OCI-LY7 (cell line): ENCODE measurements at regions not wholly inside any gene's neighbourhood (a gene's known extent, or its start where the extent isn't known, plus 50 kb on each side); places are given as distances from the start of the nearest gene placed in this dataset.

Source experiments
- BruUV-seq: library from RNA; stranded (reverse); fragments of 400-500 nt; replicated peaks from 2 replicates; lab custom pipeline; 2021; lab: Mats Ljungman, UMichigan
- CTCF ChIA-PET: fragments of 300-600 bp; sonication (Branson Sonifier 250); formaldehyde crosslinking; loops from one replicate; lab custom pipeline; 2022; ENCODE audit warnings: antibody characterized with exemption; ENCODE audit not compliant: unreplicated experiment; lab: Charles Lee
- POLR2A ChIA-PET: fragments of 300-600 bp; sonication (Branson Sonifier 250); formaldehyde crosslinking; loops from one replicate; lab custom pipeline; 2022; ENCODE audit warnings: antibody characterized with exemption; lab: Charles Lee
- DNase-seq: peaks from one replicate; pipeline ENCODE4 v3.0.0-alpha.2; 2015; ENCODE audit warnings: low spot score
- H2AFZ ChIP-seq: fragments of 200-600 bp; sonication (generic), shearing (Covaris generic); 2 replicates; pipeline ENCODE4 v1.6.1; 2014; ENCODE audit warnings: mild to moderate bottlenecking, antibody characterized with exemption, low read length, moderate library complexity
- H3K27ac ChIP-seq: fragments of 200-600 bp; sonication (generic); 2 replicates; pipeline ENCODE4 v1.5.1; 2014; ENCODE audit warnings: mixed run types, low read depth, mild to moderate bottlenecking, moderate library complexity, low read length, inconsistent platforms; ENCODE audit not compliant: poor library complexity, severe bottlenecking
- H3K36me3 ChIP-seq: fragments of 200-600 bp; sonication (generic); 2 replicates; pipeline ENCODE4 v1.6.1; 2014; ENCODE audit warnings: mild to moderate bottlenecking, antibody characterized with exemption, low read length, moderate library complexity, mixed read lengths; ENCODE audit not compliant: insufficient read depth
- H3K4me1 ChIP-seq: fragments of 200-600 bp; sonication (generic); 2 replicates; pipeline ENCODE4 v1.5.1; 2014; ENCODE audit warnings: mild to moderate bottlenecking, low read length; ENCODE audit not compliant: insufficient read depth, poor library complexity, severe bottlenecking
- H3K4me2 ChIP-seq: fragments of 200-600 bp; sonication (generic); 2 replicates; pipeline ENCODE4 v1.6.1; 2014; ENCODE audit warnings: mild to moderate bottlenecking, low read length
- H3K4me3 ChIP-seq: fragments of 200-600 bp; sonication (generic); 2 replicates; pipeline ENCODE4 v1.5.1; 2014; ENCODE audit warnings: mild to moderate bottlenecking, low read depth, low read length; ENCODE audit not compliant: poor library complexity, severe bottlenecking
- H3K79me2 ChIP-seq: fragments of 200-600 bp; sonication (generic); 2 replicates; pipeline ENCODE4 v1.6.1; 2016; ENCODE audit warnings: low read depth, mild to moderate bottlenecking, low read length, moderate library complexity, mixed read lengths; ENCODE audit not compliant: insufficient read depth
- H3K9me2 ChIP-seq: fragments of 200-600 bp; sonication (generic); 2 replicates; pipeline ENCODE4 v1.6.1; 2016; ENCODE audit warnings: mild to moderate bottlenecking, low read length, mixed read lengths; ENCODE audit not compliant: insufficient read depth
- H3K9me3 ChIP-seq: fragments of 200-600 bp; sonication (generic); 2 replicates; pipeline ENCODE4 v1.6.1; 2014; ENCODE audit warnings: mild to moderate bottlenecking, mixed run types, low read length, mixed read lengths
- H4K20me1 ChIP-seq: fragments of 200-600 bp; sonication (generic); 2 replicates; pipeline ENCODE4 v1.6.1; 2014; ENCODE audit warnings: mild to moderate bottlenecking, antibody characterized with exemption, low read length, moderate library complexity, mixed read lengths; ENCODE audit not compliant: insufficient read depth
- EZH2phosphoT487 ChIP-seq: fragments of 200-600 bp; sonication (generic); IDR thresholded peaks from 2 replicates; pipeline ENCODE4 v1.6.1; 2018; ENCODE audit warnings: low read depth, borderline replicate concordance, mild to moderate bottlenecking, mixed run types, antibody characterized with exemption, low read length, moderate library complexity, mixed read lengths
- intact Hi-C: fragments of 100-400 bp; cut with micrococcal nuclease; formaldehyde crosslinking; loops from one replicate; pipeline ENCODE4 v1.10.0; 2022; ENCODE audit not compliant: unreplicated experiment
- TF ChIP-seq, protein P1 (sequence below): fragments of 200-600 bp; sonication (generic); conservative IDR thresholded peaks from 2 replicates; pipeline ENCODE4 v1.5.1; 2014; ENCODE audit warnings: mild to moderate bottlenecking, antibody characterized with exemption, low read length, moderate library complexity, mixed read lengths

DNA sequence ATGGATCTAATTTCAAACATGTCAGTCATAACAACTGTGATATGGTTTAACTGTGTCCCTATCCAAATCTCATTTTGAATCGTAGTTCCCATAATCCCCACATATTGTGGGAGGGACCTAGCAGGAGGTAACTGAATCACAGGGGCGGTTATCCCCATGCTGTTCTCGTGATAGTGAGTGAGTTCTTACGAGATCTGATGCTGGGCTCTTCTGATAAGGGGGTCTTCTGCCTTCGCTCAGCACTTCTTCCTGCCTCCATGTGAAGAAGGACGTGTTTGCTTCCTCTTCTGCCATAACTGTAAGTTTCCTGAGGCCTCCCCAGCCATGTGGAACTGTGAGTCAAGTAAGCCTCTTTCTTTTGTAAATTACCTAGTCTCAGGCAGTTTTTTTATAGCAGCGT, 138.0 kb upstream of the PCGF5 start:
- Histone ChIP-seq H3K27ac (no peak overlapping the region), H3K4me3 (no peak overlapping the region), H2AFZ (no peak overlapping the region), H3K9me2 (no peaks in the 10 kb centered on the region), H3K9me3 (no peaks in the 10 kb centered on the region), H3K4me2 (no peak overlapping the region), H3K79me2 (no peaks in the 10 kb centered on the region), H4K20me1 (no peaks in the 10 kb centered on the region), H3K36me3 (no peaks in the 10 kb centered on the region), H3K4me1 (no peaks in the 10 kb centered on the region)
- intact Hi-C loops: no loop called here
- POLR2A ChIA-PET: no interaction called here
- CTCF ChIA-PET: no interaction called here
- BruUV-seq: no TSS peak
- DNase-seq: no peak
- TF ChIP-seq EZH2phosphoT487: no peak
- TF ChIP-seq, protein P1, sequence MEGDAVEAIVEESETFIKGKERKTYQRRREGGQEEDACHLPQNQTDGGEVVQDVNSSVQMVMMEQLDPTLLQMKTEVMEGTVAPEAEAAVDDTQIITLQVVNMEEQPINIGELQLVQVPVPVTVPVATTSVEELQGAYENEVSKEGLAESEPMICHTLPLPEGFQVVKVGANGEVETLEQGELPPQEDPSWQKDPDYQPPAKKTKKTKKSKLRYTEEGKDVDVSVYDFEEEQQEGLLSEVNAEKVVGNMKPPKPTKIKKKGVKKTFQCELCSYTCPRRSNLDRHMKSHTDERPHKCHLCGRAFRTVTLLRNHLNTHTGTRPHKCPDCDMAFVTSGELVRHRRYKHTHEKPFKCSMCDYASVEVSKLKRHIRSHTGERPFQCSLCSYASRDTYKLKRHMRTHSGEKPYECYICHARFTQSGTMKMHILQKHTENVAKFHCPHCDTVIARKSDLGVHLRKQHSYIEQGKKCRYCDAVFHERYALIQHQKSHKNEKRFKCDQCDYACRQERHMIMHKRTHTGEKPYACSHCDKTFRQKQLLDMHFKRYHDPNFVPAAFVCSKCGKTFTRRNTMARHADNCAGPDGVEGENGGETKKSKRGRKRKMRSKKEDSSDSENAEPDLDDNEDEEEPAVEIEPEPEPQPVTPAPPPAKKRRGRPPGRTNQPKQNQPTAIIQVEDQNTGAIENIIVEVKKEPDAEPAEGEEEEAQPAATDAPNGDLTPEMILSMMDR: no peak

DNA sequence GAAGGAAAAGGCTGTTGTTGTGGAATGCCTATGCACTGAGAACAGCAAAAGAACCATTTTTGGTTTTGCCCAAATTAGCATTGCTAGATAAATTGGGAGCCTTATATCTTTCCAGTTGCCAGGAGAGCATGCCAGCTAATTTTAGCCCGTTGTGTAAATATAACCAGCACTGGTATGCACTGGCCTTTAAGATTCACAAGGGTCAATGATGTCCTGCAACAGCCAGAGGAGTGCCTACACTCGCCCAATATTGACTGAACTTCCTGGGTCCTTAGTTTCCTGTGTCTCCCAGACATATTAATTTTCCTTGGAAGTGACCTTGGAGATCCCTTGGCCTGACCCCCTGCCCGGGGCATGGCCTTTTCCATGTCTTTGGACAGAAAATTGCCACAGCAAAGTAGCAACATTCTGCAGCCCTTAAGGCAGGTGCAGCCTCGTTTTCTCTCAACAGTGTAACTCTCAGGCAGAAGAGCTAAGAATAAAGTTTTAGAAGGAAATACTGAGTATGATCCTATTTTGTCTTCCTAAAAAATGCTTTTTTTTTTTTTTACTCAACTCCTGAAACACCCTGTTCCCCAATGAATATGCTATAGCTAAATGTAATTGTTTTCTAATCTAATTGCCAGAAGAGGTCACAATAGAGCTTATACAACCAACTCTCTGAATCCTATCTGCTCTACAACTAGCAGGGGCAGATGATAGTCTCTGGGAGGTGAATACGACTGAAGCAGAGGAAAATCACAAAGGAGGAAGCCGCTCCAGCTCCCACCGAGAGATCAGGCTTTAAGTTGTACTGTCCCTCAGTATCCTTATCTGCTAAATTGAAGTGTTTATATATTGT, 131.9 kb upstream of the PCGF5 start:
- H3K79me2 ChIP-seq: no peaks in the 10 kb centered on the region
- POLR2A ChIA-PET: interaction anchor here (0.5 to 1.2 kb wide), 4 partner anchors 103 to 1010 kb away, joined by 3 to 9 read pairs (median 3); no protein-coding TSS in a partner anchor
- no peak overlapping the region for H3K27ac ChIP-seq
- BruUV-seq: no TSS peak
- intact Hi-C loops: loop anchor here (1.0 kb wide), 1 partner anchor 163 kb away; no protein-coding TSS in a partner anchor
- no peaks in the 10 kb centered on the region for H3K36me3 ChIP-seq
- H3K4me1 ChIP-seq: no peaks in the 10 kb centered on the region
- DNase-seq: peak; percentile 37
- TF ChIP-seq, protein P1: peak; percentile 65
- no peak for TF ChIP-seq EZH2phosphoT487
- H3K9me3 ChIP-seq: no peaks in the 10 kb centered on the region
- no peaks in the 10 kb centered on the region for H3K9me2 ChIP-seq
- no peaks in the 10 kb centered on the region for H4K20me1 ChIP-seq
- CTCF ChIA-PET: interaction anchor here (0.6 to 1.1 kb wide), 2 partner anchors 28 to 161 kb away, joined by 3 to 4 read pairs; no protein-coding TSS in a partner anchor
- H3K4me3 ChIP-seq: no peak overlapping the region
- H3K4me2 ChIP-seq: no peak overlapping the region
- H2AFZ ChIP-seq: no peak overlapping the region
